ENCODE measurements at regions not wholly inside any gene's neighbourhood (a gene's known extent, or its start where the extent isn't known, plus 50 kb on each side); places are given as distances from the start of the nearest gene placed in this dataset.

- H3K27ac Mint-ChIP-seq (ENCODE audit: unreplicated experiment), result no peak overlapping the region
- peaks cover 4% of the 10 kb centered on the region for H3K27me3 Mint-ChIP-seq (ENCODE audit: unreplicated experiment)
- no peaks in the 10 kb centered on the region for H3K9me3 Mint-ChIP-seq (ENCODE audit: unreplicated experiment)
- no peak overlapping the region for H3K4me3 Mint-ChIP-seq (ENCODE audit: unreplicated experiment)
- H3K4me1 Mint-ChIP-seq (ENCODE audit: unreplicated experiment), result no peaks in the 10 kb centered on the region
- DNase-seq (ENCODE audit: low spot score), result no peak
- TF ChIP-seq, protein P1, sequence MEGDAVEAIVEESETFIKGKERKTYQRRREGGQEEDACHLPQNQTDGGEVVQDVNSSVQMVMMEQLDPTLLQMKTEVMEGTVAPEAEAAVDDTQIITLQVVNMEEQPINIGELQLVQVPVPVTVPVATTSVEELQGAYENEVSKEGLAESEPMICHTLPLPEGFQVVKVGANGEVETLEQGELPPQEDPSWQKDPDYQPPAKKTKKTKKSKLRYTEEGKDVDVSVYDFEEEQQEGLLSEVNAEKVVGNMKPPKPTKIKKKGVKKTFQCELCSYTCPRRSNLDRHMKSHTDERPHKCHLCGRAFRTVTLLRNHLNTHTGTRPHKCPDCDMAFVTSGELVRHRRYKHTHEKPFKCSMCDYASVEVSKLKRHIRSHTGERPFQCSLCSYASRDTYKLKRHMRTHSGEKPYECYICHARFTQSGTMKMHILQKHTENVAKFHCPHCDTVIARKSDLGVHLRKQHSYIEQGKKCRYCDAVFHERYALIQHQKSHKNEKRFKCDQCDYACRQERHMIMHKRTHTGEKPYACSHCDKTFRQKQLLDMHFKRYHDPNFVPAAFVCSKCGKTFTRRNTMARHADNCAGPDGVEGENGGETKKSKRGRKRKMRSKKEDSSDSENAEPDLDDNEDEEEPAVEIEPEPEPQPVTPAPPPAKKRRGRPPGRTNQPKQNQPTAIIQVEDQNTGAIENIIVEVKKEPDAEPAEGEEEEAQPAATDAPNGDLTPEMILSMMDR (IDR thresholded peaks at IDR 0.05; ENCODE audit: unreplicated experiment), result no peak
- no peaks in the 10 kb centered on the region for H3K36me3 Mint-ChIP-seq (ENCODE audit: low read depth, unreplicated experiment)
Observed at GRCh38 chr2:16197504-16198147, 257.3 kb downstream of the MYCN start.

DNA sequence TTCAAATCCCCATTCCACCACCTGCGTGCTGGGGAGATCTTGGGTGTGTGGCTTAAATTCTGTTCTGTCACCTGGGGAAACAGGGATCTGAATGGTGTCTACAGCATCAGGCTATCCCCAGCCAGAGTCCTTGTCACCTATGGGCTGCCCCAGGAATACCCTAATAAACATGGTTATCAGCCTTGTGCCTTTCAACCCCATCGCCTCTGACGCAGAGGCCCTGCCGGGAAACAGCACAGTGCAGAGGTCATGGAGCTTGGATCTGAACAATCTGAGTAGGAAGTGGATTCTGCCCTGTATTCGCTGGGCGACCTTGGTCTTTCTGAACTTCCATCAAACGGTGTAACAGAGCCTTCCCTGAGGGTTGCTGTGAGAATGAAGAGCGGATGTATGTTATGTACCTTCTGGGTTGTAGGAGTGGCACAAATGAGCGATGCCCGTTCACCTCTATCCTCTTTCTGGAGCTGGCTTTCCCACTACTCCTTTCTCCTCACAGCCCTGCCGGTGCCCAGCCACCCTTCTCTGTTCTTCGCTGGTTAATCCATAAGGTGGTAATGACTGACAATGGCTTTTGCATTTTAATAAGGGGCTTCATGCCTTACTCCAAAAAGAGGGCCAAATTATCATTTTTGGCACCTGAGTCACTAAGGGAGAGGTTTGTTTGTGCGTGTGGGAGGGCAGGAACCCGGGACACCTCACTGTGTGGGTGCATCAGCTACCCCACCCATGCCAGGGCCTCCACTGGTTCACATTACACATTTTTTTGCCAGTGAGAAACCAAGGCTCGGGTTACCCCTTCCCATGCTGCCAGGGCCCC is 256.5 kb downstream of the MYCN start:
- no peak overlapping the region for H3K4me3 Mint-ChIP-seq (ENCODE audit: unreplicated experiment)
- H3K9me3 Mint-ChIP-seq (ENCODE audit: unreplicated experiment), result no peaks in the 10 kb centered on the region
- H3K4me1 Mint-ChIP-seq (ENCODE audit: unreplicated experiment), result no peaks in the 10 kb centered on the region
- H3K36me3 Mint-ChIP-seq (ENCODE audit: low read depth, unreplicated experiment), result no peaks in the 10 kb centered on the region
- H3K27me3 Mint-ChIP-seq (ENCODE audit: unreplicated experiment), result peaks cover 4% of the 10 kb centered on the region
- no peak for DNase-seq (ENCODE audit: low spot score)
- H3K27ac Mint-ChIP-seq (ENCODE audit: unreplicated experiment), result no peak overlapping the region
- TF ChIP-seq, protein P1 (IDR thresholded peaks at IDR 0.05; ENCODE audit: unreplicated experiment), result no peak

DNA sequence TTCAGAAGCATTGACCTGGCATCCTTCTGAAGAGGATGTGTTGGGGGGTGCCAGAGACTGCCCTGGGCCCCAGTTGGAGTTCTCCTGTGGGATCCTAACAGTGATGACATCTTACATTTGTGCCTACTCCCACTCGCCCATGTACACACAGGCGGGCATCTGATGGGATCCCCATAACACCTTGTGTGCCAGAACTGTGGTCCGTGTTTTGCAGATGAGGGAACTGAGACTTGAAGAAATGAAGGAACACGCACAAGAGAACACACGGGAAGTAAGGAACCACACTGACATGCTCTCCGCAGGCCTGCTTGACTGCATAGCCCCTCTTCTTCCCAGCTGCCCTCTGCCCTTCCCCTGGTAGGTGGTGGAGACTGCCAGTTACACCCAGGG is 255.3 kb downstream of the MYCN start:
- no peak overlapping the region for H3K27ac Mint-ChIP-seq (ENCODE audit: unreplicated experiment)
- no peak for DNase-seq (ENCODE audit: low spot score)
- peaks cover 4% of the 10 kb centered on the region for H3K27me3 Mint-ChIP-seq (ENCODE audit: unreplicated experiment)
- TF ChIP-seq, protein P1 (IDR thresholded peaks at IDR 0.05; ENCODE audit: unreplicated experiment), result no peak
- no peaks in the 10 kb centered on the region for H3K4me1 Mint-ChIP-seq (ENCODE audit: unreplicated experiment)
- no peaks in the 10 kb centered on the region for H3K36me3 Mint-ChIP-seq (ENCODE audit: low read depth, unreplicated experiment)
- no peaks in the 10 kb centered on the region for H3K9me3 Mint-ChIP-seq (ENCODE audit: unreplicated experiment)
- no peak overlapping the region for H3K4me3 Mint-ChIP-seq (ENCODE audit: unreplicated experiment)

- Mint-ChIP-seq H3K4me3 (ENCODE audit: unreplicated experiment) (no peak overlapping the region), H3K36me3 (ENCODE audit: low read depth, unreplicated experiment) (no peaks in the 10 kb centered on the region), H3K27me3 (ENCODE audit: unreplicated experiment) (peaks cover 2% of the 10 kb centered on the region), H3K27ac (ENCODE audit: unreplicated experiment) (no peak overlapping the region), H3K4me1 (ENCODE audit: unreplicated experiment) (no peaks in the 10 kb centered on the region), H3K9me3 (ENCODE audit: unreplicated experiment) (no peaks in the 10 kb centered on the region)
- no peak for DNase-seq (ENCODE audit: low spot score)
- TF ChIP-seq, protein P1 (IDR thresholded peaks at IDR 0.05; ENCODE audit: unreplicated experiment), result no peak
Observed at GRCh38 chr2:16194931-16195680, 254.8 kb downstream of the MYCN start.

Data from endothelial cell (in vitro differentiated cells).